ENCODE measurements at regions not wholly inside any gene's neighbourhood (a gene's known extent, or its start where the extent isn't known, plus 50 kb on each side); places are given as distances from the start of the nearest gene placed in this dataset.
A peak's percentile ranks its signal among the peaks of the same experiment; 100 is the strongest.

GRCh38 chr10:117632406-117632805, 89.9 kb downstream of the EMX2 start:
- FAIRE-seq (no peak), DNase-seq (ENCODE audit: insufficient read length, low spot score) (no peak)

- DNase-seq (ENCODE audit: insufficient read length, low spot score) (no peak), FAIRE-seq (no peak)
Measured at GRCh38 chr10:117635826-117636225, 93.3 kb downstream of the EMX2 start.

- DNase-seq (ENCODE audit: insufficient read length, low spot score) (no peak), FAIRE-seq (no peak)
Measured at GRCh38 chr10:117638200-117638599, 95.7 kb downstream of the EMX2 start.

GRCh38 chr10:117638664-117639200, 96.2 kb downstream of the EMX2 start:
- DNase-seq (ENCODE audit: insufficient read length, low spot score) (no peak), FAIRE-seq (no peak)

- no peak for DNase-seq (ENCODE audit: insufficient read length, low spot score)
- no peak for FAIRE-seq
Measured at GRCh38 chr10:117640406-117640805, 97.9 kb downstream of the EMX2 start.

GRCh38 chr10:117646718-117647117, 104.2 kb downstream of the EMX2 start:
- DNase-seq (ENCODE audit: insufficient read length, low spot score) (no peak), FAIRE-seq (no peak)

GRCh38 chr10:117647306-117647705, 104.8 kb downstream of the EMX2 start:
- DNase-seq (ENCODE audit: insufficient read length, low spot score) (no peak), FAIRE-seq (no peak)

- DNase-seq (ENCODE audit: insufficient read length, low spot score): no peak
- FAIRE-seq: no peak
Measured at GRCh38 chr10:117651121-117651520, 108.6 kb downstream of the EMX2 start.

GRCh38 chr10:117652228-117653169, 110.0 kb downstream of the EMX2 start:
- no peak for DNase-seq (ENCODE audit: insufficient read length, low spot score)
- no peak for FAIRE-seq

- FAIRE-seq (peak; percentile 99), DNase-seq (ENCODE audit: insufficient read length, low spot score) (peak; percentile 54)
Measured at GRCh38 chr10:117653170-117653515, 110.6 kb downstream of the EMX2 start.

- DNase-seq (ENCODE audit: insufficient read length, low spot score) (no peak), FAIRE-seq (no peak)
Measured at GRCh38 chr10:117654105-117654504, 111.6 kb downstream of the EMX2 start.

- peak; percentile 49 for DNase-seq (ENCODE audit: insufficient read length, low spot score)
- FAIRE-seq: peak; percentile 99
Measured at GRCh38 chr10:117656385-117657367, 114.1 kb downstream of the EMX2 start.

GRCh38 chr10:117661316-117661715, 118.8 kb downstream of the EMX2 start:
- DNase-seq (ENCODE audit: insufficient read length, low spot score) (no peak), FAIRE-seq (no peak)

GRCh38 chr10:117662126-117662525, 119.6 kb downstream of the EMX2 start:
- no peak for DNase-seq (ENCODE audit: insufficient read length, low spot score)
- FAIRE-seq: no peak

GRCh38 chr10:117662751-117663540, 120.4 kb downstream of the EMX2 start:
- DNase-seq (ENCODE audit: insufficient read length, low spot score) (no peak), FAIRE-seq (no peak)

- DNase-seq (ENCODE audit: insufficient read length, low spot score) (peak; percentile 36), FAIRE-seq (peak; percentile 70)
Measured at GRCh38 chr10:117663750-117664149, 121.2 kb downstream of the EMX2 start.

- DNase-seq (ENCODE audit: insufficient read length, low spot score) (no peak), FAIRE-seq (no peak)
Measured at GRCh38 chr10:117664288-117664687, 121.7 kb downstream of the EMX2 start.

GRCh38 chr10:117666166-117666565, 123.6 kb downstream of the EMX2 start:
- FAIRE-seq (no peak), DNase-seq (ENCODE audit: insufficient read length, low spot score) (no peak)

GRCh38 chr10:117666965-117667364, 124.4 kb downstream of the EMX2 start:
- no peak for FAIRE-seq
- no peak for DNase-seq (ENCODE audit: insufficient read length, low spot score)

- DNase-seq (ENCODE audit: insufficient read length, low spot score): no peak
- FAIRE-seq: no peak
Measured at GRCh38 chr10:117667831-117668230, 125.3 kb downstream of the EMX2 start.
